Transverse colon (tissue), 4 donors: ENCODE measurements at regions not wholly inside any gene's neighbourhood (a gene's known extent, or its start where the extent isn't known, plus 50 kb on each side); places are given as distances from the start of the nearest gene placed in this dataset.

Experiments used
- CTCF ChIP-seq, 5 experiments: fragments of 200-600 bp in 3 of 5; fragments of 450-650 bp in 2 of 5; sonication (generic) in 3 of 5; IDR thresholded peaks; 1 replicate in 2 of 5; 2 replicates in 3 of 5; pipeline ENCODE4 v1.5.1; 2016 to 2017; ENCODE audit warnings: antibody characterized with exemption in 5 of 5, inconsistent platforms in 3 of 5, mild to moderate bottlenecking in 2 of 5, moderate library complexity in 1 of 5
- POLR2A ChIP-seq: fragments of 450-650 bp; IDR thresholded peaks from one replicate; pipeline ENCODE4 v1.6.1; 2016; ENCODE audit warnings: antibody characterized with exemption, mild to moderate bottlenecking, moderate library complexity
- POLR2AphosphoS5 ChIP-seq, 3 donors: sonication (generic); formaldehyde crosslinking; IDR thresholded peaks; one replicate each; pipeline ENCODE4 v1.6.1; 2016; ENCODE audit warnings: antibody characterized with exemption in 3 of 3

GRCh38 chr3:145387211-145387610 is 773.8 kb downstream of the PLOD2 start:
- TF ChIP-seq CTCF (IDR thresholded peaks at IDR 0.05) (no peak), POLR2A (no peak), POLR2AphosphoS5 (IDR thresholded peaks at IDR 0.05) (no peak)
